Inflammatory macrophage treated with lipopolysaccharide for 4 hours (primary cell): ENCODE measurements at regions not wholly inside any gene's neighbourhood (a gene's known extent, or its start where the extent isn't known, plus 50 kb on each side); places are given as distances from the start of the nearest gene placed in this dataset.

Source experiments
- DNase-seq: peaks from one replicate; pipeline ENCODE4 v3.0.0-alpha.2; 2020

DNA sequence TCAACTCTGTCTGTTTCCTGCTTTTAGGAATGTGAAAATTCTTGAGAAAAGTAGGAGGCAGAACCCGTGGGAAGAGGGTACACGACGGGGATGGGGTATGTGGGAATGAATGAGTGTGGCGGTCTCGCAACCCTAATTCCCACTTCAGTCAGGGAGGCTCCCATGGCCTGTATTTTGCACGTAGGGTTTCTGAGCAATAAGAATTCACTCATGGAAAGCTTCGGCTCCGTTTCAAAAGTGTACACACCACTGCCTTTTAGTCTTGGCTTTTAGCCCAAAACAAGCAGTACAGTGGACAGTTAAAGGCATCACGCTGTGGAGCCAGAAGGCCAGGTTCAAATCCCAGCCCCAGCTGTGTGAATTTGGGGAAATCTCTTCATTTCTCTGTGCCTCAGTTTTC, 116.7 kb downstream of the MN1 start:
- no peak for DNase-seq

DNA sequence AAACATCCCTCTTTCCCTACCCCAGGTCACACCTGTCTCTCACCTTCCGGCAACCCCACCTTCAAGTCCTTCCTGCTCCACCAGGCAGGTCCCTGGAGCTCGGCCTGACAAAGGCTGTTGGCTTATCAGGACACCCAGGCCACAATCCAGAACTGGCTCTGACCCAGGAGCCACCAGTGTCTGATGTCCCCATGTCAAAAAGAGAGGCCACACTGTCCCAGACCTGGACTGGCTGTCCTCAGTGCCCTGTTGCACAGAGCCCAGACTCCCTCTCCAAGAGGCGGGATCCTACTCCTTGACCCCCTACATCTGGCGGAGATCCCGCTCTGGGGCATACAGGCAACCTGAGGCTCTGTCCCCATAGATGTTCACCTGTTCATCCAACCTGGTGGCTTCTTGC, 116.0 kb downstream of the MN1 start:
- DNase-seq: no peak

DNA sequence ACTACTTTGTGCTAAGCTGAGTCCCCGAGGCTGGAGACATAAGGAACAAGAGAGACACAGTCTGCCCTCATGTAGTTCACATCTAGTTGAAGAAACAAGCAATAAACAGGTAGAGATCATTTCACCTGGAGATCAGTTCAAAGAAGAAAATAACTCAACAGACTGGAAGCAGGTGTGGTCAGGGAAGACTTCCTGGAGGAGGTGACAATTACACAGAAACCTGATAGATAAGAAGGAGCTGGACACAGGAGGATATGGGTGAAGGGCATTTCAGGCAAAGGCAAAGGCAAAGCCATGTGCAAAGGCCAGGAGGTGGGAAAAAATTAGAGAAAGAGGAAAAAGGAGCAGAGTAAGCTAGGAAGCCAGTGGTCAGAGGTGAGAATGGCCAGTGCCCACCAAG, 115.6 kb downstream of the MN1 start:
- no peak for DNase-seq

DNA sequence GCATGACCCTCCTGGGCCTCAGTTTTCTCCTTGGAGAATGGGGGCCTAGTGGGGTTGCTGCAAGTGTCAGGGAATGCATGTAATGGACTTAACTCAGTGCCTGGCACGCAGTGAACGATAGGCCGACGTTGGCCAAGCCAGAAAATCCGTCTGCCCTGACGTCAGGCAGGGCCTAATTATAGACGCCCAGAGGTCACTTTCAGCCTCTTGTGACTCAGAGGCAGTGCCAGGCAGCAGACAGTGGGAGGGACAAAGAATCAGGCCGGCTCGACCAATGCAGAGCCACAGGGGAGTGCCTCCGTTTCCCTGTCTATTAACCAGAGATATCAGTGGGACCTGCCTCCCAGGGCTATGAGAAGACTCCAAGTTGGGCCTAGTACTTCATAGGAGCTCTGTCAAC, 115.0 kb downstream of the MN1 start:
- peak; percentile 51 for DNase-seq

DNA sequence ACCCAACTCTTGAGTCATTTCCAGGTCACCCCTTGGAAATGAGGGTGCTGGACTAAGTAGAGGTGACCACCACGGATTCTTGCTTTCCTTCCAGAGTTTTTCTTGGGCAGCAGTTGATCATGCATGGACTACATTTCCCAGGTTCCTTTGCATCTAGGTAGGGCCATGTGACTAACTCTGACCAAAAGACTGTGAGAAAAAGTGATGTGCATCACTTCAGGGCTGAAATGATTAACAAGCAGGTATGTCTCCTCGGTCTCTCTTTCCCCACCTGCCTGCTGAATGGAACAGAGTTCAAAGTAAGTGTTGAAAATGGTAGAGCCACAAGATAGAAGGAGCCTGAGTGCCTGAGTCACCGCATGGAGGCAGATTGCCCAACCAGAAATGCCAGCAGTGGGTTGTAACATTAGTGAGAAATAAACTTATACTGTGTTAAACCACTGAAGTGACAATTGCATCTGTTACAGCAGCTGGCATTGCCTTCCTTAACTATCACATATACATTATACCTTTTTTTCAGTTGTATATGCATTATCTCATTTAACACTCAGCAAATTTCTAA, 113.5 kb downstream of the MN1 start:
- peak; percentile 14 for DNase-seq

DNA sequence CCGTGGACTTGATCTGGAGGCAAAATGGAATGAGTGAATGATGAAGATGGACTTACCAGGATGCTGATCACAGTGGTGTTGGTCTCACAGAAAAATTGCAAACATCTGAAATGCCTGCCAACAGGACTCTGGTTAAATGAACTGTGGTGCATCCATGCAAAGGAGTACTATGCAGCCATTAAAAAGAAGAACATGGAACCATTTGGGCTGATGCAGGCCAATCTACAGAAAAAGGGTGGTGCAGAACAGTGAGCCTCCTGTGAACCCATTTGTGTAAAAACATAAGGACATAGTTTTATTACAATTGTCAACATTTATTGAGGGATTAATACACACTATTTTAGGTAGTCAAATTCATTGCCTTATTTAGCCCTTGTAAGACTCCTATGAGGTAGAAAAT, 111.9 kb downstream of the MN1 start:
- no peak for DNase-seq

DNA sequence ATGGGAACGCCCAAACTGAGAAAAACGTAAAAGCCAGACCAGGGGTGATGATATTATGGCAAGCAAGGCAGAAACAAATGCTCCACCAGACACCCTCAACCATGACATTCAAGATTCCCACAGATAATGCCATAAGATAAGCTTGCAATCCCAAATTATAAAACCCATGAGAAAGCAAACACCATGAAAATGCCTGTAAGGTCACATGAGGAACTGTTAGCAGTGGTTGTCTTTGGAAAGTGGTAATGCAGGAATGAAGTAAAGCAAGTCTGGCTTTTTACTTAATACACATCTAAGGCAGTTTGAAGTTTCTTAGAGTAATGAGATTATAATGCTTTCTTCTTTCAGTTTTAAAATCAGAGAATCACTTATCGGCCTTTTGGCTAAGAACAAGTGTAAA, 111.0 kb downstream of the MN1 start:
- no peak for DNase-seq

DNA sequence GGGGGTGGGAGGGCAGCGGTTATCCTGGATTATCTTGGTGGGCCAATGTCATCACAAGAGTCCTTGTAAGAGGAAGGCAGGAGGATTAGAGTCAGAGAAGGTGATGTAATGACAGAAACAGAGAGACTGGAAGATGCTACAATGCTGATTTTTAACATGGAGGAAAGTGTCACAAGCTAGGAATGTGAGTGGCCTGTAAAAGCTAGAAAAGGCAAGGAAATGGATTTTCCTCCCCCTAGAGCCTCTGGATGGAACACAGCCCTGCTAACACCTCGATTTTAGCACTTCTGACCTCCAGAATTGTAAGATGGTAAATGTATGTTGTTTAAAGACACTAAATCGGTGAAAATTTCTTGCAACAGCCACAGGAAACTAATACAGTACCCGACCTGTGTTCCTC, 109.3 kb downstream of the MN1 start:
- DNase-seq: no peak

DNA sequence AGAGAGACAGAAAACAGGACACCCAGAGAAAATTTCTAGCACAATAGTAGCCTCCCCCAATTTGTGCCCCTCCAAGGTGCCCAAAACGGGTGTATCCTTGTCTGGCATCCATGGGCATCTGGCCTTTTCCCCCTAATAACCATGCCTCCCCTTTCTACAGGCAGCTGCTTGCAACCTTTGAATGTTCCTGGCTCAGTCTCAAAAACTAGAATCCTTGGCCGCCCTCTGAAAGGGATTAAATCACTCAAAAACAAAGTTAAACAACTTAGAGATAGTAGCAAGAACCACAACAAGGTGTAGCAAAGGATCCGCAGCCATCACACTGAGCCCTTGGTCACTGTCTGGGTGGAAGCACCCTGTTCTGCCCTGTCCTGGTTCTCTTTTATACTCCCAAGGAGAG, 105.6 kb downstream of the MN1 start:
- DNase-seq: no peak

DNA sequence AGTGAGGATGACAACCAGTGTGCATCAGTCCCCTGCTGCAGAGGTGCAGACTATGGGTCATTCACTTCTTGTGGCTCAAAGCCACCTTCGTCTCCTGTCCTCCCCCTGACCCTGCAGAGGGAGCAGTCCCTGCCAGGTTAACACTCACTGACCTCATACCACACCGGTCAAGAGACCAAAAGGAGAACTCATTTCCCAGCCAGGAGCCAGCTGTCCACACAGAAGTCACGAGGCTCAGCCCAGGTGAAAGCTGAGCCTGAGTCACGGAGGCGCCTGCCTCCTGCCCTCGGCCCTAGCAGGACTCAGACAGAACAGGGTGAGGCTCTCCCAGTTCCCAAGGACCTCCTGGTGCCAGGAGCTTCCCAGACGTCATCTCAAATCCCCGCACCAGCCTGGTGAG, 103.7 kb downstream of the MN1 start:
- no peak for DNase-seq
